Activated naive CD4-positive, alpha-beta T cell treated with Interleukin-2 at 50 U/mL for 16 hours (primary cell): ENCODE measurements at regions not wholly inside any gene's neighbourhood (a gene's known extent, or its start where the extent isn't known, plus 50 kb on each side); places are given as distances from the start of the nearest gene placed in this dataset.

Experiments used
- DNase-seq: peaks from one replicate; pipeline ENCODE4 v3.0.0-alpha.2; 2020

- no peak for DNase-seq
Measured at GRCh38 chr2:181308766-181309515, 148.2 kb upstream of the ITGA4 start.

DNA sequence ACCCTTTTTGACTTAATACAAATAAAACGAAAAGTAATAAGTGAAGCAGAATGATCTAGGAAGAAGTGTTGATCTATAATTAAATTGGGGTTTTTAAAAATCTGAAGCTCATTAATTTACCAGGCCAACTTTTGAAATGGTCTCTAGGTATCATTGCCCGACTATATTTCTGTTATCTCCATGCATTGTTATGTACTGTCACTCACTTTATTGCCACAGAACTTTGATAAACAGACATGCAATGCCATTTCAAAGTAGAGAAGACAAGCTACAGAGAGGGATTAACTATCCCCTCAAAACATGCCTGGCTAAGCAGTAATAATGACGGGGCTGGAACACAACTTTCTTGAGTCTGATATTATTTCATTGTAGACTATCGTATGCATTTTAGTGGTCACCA is 147.6 kb upstream of the ITGA4 start:
- no peak for DNase-seq

- no peak for DNase-seq
Measured at GRCh38 chr2:181310967-181311366, 146.2 kb upstream of the ITGA4 start.

DNA sequence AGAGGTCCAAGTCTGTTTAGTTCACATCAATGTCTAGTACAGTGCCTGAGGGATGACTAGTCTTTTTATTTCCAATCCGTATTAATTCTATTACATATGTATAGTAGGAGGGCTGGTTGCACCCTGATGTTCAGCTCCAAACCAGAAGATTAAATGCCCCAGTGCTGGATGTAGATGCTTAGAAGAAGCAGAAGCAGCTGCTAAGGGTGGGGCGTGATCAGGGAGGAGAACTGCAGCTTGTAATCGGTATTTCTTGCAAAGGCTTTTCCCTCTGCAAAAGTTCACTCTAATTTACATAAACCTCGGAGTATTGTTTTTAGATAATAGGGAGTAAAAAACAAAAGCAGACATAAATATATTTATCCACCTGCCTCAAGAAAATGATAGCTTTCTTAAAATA is 145.3 kb upstream of the ITGA4 start:
- peak; percentile 11 for DNase-seq

GRCh38 chr2:181312515-181312927 is 144.7 kb upstream of the ITGA4 start:
- peak; percentile 17 for DNase-seq

GRCh38 chr2:181313845-181314244 is 143.3 kb upstream of the ITGA4 start:
- no peak for DNase-seq

- no peak for DNase-seq
Measured at GRCh38 chr2:181314551-181314950, 142.6 kb upstream of the ITGA4 start.

- no peak for DNase-seq
Measured at GRCh38 chr2:181317511-181317910, 139.7 kb upstream of the ITGA4 start.

GRCh38 chr2:181318504-181319280 is 138.5 kb upstream of the ITGA4 start:
- DNase-seq: no peak

DNA sequence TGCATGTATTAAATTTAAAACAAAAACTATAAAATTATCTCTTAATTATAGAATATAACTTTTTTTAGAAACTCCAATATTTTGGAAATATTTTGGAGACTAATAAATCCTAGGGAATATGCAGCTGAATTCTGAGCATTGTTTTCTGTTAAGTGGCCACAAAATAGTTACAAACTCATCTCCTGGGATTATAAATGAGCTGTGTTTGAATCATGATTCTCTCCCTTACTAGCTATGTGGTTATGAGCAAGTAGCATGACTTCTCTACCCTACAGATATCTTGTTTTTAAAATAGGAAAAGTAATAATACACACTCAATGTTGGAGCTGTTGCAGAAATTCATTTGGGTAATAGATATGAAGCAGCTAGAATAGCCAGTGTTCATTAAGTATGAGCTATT is 137.9 kb upstream of the ITGA4 start:
- DNase-seq: no peak

DNA sequence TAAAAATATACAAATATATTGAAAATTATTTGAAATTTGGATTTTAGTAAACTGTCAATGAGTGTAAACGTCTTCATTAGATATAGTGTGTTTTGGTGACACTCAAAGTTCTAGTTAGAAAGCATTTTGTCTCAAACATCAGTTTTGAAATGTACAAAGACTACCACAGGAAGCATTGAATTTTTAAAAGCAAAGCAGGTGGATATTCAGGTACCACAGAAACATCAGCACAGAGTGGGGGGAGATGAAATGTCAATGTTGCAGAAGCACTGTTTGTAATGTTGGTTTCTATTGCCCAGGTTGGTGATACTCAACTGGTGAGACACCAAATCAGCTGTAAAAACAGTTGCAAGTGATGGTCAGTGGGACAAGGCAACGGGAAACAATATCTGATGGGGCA is 136.5 kb upstream of the ITGA4 start:
- no peak for DNase-seq

GRCh38 chr2:181324912-181325311 is 132.3 kb upstream of the ITGA4 start:
- DNase-seq: no peak

DNA sequence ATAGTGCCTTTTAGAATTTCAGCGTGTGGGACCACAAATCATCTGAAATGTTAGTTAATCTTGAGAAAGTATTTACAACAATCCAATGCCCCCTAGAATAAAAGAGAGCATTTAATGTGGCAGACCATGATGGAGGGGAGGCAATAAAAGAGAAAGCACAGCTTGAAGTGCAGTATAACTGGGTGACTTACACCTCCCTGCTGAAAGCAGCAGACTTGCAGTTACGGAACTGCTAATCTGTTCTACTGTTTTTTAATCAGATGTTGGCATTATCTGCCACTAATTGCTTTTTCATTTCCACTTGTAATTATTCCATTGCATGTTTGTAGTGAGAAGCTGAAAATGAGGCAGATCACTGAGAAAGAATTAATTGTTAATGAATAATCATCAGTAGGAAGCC is 130.5 kb upstream of the ITGA4 start:
- DNase-seq: no peak

GRCh38 chr2:181330286-181330685 is 126.9 kb upstream of the ITGA4 start:
- DNase-seq: no peak

DNA sequence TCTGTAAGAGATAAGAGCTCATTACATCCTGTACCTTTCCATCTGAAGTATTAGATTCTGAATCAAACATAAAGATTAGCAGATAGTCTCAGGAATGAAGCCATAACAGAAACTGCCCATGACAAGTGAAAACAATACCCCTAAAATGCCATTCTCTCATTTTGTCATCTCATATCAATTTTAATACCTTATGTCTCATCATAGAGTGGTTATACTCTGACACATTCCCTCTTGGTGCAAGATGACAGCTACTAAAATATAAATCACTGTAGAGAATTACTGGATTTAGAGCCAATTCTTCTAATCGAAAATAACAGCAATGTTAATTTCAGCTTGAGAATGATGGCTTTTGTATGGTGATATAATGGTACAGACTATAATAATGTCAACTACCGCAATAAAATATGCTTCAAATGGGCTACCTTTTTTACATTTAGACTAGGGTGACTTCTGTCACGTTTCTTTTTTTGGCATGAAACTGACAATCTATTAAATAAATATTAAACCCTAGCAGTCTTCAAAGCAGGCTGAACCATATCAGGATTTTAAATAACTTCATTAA is 125.1 kb upstream of the ITGA4 start:
- DNase-seq: no peak

DNA sequence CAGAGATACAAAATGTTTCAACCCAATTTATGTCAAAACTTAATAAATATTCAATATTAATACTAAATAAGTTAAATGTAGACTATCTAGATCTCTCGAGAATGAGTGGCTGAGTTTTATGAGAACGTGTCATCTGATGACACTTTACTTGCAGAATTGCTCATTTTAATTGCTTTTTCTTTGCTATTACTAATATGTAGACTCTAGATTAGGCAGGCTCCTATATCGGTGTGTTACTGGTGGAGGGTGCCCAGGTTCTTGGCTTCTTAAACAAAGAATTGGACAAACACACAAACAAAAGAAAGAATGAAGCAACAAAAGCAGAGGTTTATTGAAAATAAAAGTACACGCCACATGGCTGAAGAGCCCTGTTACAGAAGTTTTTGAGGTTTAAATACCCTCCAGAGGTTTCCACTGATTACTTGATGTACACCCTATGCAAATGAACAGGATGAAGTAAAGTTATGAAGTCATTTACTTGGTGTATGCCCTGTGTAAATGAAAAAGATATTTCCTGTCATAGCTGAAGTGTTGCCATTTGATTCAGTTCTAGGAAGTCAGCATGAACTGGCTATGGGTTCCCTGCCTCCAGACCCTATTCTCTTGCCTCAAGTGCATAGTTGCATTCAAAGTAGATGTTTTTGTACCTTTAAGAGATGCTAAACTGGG is 122.9 kb upstream of the ITGA4 start:
- no peak for DNase-seq

DNA sequence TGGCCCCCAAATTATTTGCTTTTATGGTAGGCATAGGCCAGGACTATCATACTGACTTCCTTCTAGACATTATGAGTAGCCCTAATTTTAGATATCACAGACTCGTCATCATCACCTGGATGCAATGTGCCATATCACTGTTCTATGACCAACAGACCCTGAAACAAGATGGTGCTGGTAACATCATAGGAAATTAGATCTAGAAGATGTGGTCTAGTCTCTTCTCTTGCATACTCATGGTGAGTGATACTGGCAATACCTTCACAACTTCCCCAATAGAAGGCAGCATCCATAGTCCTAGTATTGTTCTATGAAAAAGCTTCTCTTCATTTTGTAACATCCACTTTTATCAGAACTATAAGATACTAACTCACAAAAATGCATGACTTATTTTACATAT is 116.3 kb upstream of the ITGA4 start:
- DNase-seq: no peak

DNA sequence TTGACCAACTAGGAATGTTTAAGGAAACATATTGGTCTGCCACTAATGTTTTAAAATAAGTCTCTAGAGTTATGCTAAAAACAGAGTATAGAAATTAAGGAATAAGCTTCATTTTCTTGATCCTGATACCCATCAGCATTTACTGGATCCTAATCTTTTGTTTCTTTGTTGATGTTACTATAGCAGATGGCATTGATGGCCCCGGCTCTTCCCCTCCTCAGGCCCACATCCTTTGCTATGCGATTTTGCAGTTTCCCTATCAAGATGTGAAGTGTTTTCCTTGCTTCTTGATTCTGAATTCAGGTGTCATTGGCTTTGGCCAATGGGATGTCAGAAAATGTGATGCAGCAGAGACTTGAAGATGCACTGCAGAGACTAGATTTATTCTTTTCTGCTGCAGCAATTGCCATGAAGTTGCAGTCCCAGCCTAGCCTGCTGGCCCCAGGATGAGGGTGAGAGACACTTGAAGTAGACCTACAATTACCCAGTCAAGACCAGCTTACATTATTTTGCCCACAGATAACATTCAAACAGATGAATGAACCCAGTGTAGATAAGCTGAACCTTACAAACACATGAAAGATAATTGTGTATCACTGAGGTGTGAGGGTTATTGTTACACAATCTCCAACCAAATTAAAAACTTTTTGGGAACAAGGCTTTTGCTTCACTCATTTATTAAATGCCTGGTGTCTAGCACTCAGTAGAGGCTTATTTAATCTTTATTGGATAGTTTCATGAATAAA is 115.2 kb upstream of the ITGA4 start:
- DNase-seq: no peak

- DNase-seq: no peak
Measured at GRCh38 chr2:181348107-181348837, 108.9 kb upstream of the ITGA4 start.

DNA sequence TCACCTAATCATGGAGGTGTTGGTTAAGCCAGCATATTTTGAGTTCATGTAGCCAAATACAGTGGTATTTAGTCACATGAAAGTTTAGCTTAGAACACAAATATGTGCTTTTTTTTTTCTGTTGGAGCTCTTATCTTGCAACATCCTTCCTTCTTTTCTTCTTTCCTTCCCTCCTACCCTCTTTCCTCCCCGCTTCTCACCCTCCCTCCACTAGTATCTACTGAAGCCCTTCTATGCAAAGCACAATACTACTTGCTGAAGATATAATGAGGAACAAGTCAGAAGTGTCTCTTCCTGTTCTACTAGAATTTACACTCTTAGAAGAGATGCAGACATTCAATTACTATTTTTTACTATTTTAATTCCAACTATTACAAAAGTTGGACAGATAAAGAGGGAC is 105.0 kb upstream of the ITGA4 start:
- DNase-seq: no peak

DNA sequence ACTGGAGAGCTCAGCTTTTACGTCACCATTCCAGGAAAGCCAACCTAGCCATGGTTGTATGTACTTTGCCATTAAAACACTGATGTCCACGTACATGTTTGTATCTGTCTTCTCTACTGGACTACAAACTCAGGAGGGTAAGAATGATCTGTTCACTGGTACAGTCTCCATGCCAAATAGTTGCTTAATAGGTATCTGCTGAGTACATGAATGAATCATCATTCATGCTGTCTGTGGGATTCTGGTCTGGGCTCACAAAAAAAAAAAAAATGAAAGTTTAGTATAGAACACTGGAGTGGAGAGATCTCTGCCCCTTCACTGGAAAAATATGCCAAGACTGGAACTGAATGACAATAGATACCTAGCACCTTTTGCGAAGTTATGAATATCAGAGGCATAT is 102.6 kb upstream of the ITGA4 start:
- no peak for DNase-seq

GRCh38 chr2:181356526-181357130 is 100.6 kb upstream of the ITGA4 start:
- DNase-seq: no peak
